Sigmoid colon (tissue), 6 donors: ENCODE measurements at regions not wholly inside any gene's neighbourhood (a gene's known extent, or its start where the extent isn't known, plus 50 kb on each side); places are given as distances from the start of the nearest gene placed in this dataset.

Experiments used
- DNase-seq: peaks from one replicate; pipeline ENCODE4 v3.0.0-alpha.2; 2019
- H3K27ac ChIP-seq, 4 donors: fragments of 200-600 bp; sonication (generic); one replicate each; pipeline ENCODE4 v1.5.1; 2016 to 2019; ENCODE audit warnings: mild to moderate bottlenecking in 1 of 4
- H3K27me3 ChIP-seq, 3 donors: fragments of 200-600 bp; sonication (generic); one replicate each; pipeline ENCODE4 v1.5.1; 2019; ENCODE audit warnings: mild to moderate bottlenecking in 1 of 3
- H3K36me3 ChIP-seq, 4 donors: fragments of 200-600 bp; sonication (generic); one replicate each; pipeline ENCODE4 v1.5.1; 2016 to 2019
- H3K4me1 ChIP-seq, 4 donors: fragments of 200-600 bp; sonication (generic); one replicate each; pipeline ENCODE4 v1.5.1; 2017 to 2019
- H3K4me3 ChIP-seq, 4 donors: fragments of 200-600 bp; sonication (generic); one replicate each; pipeline ENCODE4 v1.5.1; 2017 to 2019; ENCODE audit warnings: mild to moderate bottlenecking in 2 of 4, moderate library complexity in 1 of 4
- H3K9me3 ChIP-seq, 4 donors: fragments of 200-600 bp in 3 of 4; sonication (generic) in 3 of 4; one replicate each; pipeline versions ENCODE4 v1.5.1 to v1.6.1; 2013 to 2019
- CTCF ChIP-seq, 4 experiments: fragments of 450-650 bp in 3 of 4; fragments of 200-600 bp in 1 of 4; IDR thresholded peaks; one replicate each; pipeline ENCODE4 v1.5.1; 2016 to 2019; ENCODE audit warnings: antibody characterized with exemption in 4 of 4, mild to moderate bottlenecking in 3 of 4, moderate library complexity in 2 of 4
- EP300 ChIP-seq, 4 donors: sonication (generic); formaldehyde crosslinking; IDR thresholded peaks; one replicate each; pipeline ENCODE4 v1.6.1; 2017; ENCODE audit warnings: antibody characterized with exemption in 4 of 4
- POLR2A ChIP-seq, 2 donors: fragments of 450-650 bp; IDR thresholded peaks; one replicate each; pipeline ENCODE4 v1.6.1; 2016; ENCODE audit warnings: antibody characterized with exemption in 2 of 2, mild to moderate bottlenecking in 2 of 2, moderate library complexity in 2 of 2
- POLR2AphosphoS5 ChIP-seq, 4 donors: sonication (generic); formaldehyde crosslinking; IDR thresholded peaks; one replicate each; pipeline ENCODE4 v1.6.1; 2017; ENCODE audit warnings: antibody characterized with exemption in 4 of 4
- WGBS, 2 donors: extraction: QIAGEN DNeasy Blood & Tissue Kit; methylation state at CpG; one replicate each; pipeline ENCODE4 v1.1.7; 2013; 5-methylcytosine and 5-hydroxymethylcytosine counted together
- intact Hi-C: fragments of 100-400 bp; cut with DNase I; formaldehyde crosslinking; loops from one replicate; pipeline ENCODE4 v1.15.1; 2023
- donor health status: healthy with polysubstance abuse.
- donor health status: healthy.

GRCh38 chr2:238969857-238970256 is 122.0 kb downstream of the TWIST2 start:
- H3K9me3 ChIP-seq, result no peaks in the 10 kb centered on the region
- no peaks in the 10 kb centered on the region for H3K36me3 ChIP-seq
- H3K27me3 ChIP-seq, result no peaks in the 10 kb centered on the region
- no peak for DNase-seq
- intact Hi-C loops, result no loop called here
- TF ChIP-seq POLR2A (IDR thresholded peaks at IDR 0.05), result no peak
- TF ChIP-seq POLR2AphosphoS5 (IDR thresholded peaks at IDR 0.05), result no peak
- TF ChIP-seq CTCF (IDR thresholded peaks at IDR 0.05), result no peak
- no peak for TF ChIP-seq EP300 (IDR thresholded peaks at IDR 0.05)
- H3K4me3 ChIP-seq, result no peak overlapping the region
- WGBS, 2 donors, result 64 to 86% methylated on average over 4 of the region's 4 CpGs
- H3K27ac ChIP-seq, result no peak overlapping the region
- H3K4me1 ChIP-seq, result peaks cover 0 to 19% (median 18%) of the 10 kb centered on the region in 4 donors

- Histone ChIP-seq H3K9me3 (no peaks in the 10 kb centered on the region), H3K4me3 (no peak overlapping the region), H3K27ac (no peak overlapping the region), H3K4me1 (peaks cover 0 to 23% (median 22%) of the 10 kb centered on the region in 4 donors), H3K36me3 (no peaks in the 10 kb centered on the region), H3K27me3 (no peaks in the 10 kb centered on the region)
- intact Hi-C loops, result no loop called here
- 26 to 45% methylated on average over 9 of the region's 9 CpGs for WGBS, 2 donors
- DNase-seq, result peak; percentile 83
- peak; percentile 92 to 99 (median 96) for TF ChIP-seq CTCF (IDR thresholded peaks at IDR 0.05)
- no peak for TF ChIP-seq POLR2A (IDR thresholded peaks at IDR 0.05)
Observed at GRCh38 chr2:238970553-238971081, 122.7 kb downstream of the TWIST2 start.

GRCh38 chr2:238971318-238972145 is 123.6 kb downstream of the TWIST2 start:
- H3K27ac ChIP-seq, result no peak overlapping the region
- no peaks in the 10 kb centered on the region for H3K36me3 ChIP-seq
- WGBS, 2 donors, result 90 to 95% methylated on average over 9 of the region's 9 CpGs
- no peak for TF ChIP-seq EP300 (IDR thresholded peaks at IDR 0.05)
- H3K9me3 ChIP-seq, result no peaks in the 10 kb centered on the region
- intact Hi-C loops, result no loop called here
- no peak for DNase-seq
- H3K4me3 ChIP-seq, result no peak overlapping the region
- no peaks in the 10 kb centered on the region for H3K27me3 ChIP-seq
- peaks cover 0 to 23% (median 22%) of the 10 kb centered on the region in 4 donors for H3K4me1 ChIP-seq

GRCh38 chr2:238972146-238972445 is 124.2 kb downstream of the TWIST2 start:
- WGBS, 2 donors, result 68 to 79% methylated on average over 6 of the region's 6 CpGs
- TF ChIP-seq CTCF (IDR thresholded peaks at IDR 0.05) (no peak), EP300 (IDR thresholded peaks at IDR 0.05) (no peak), POLR2AphosphoS5 (IDR thresholded peaks at IDR 0.05) (no peak), POLR2A (IDR thresholded peaks at IDR 0.05) (no peak)
- Histone ChIP-seq H3K4me3 (no peak overlapping the region), H3K27ac (peak overlapping the region in 1 of 4 donors; percentile 74), H3K9me3 (no peaks in the 10 kb centered on the region), H3K4me1 (peaks cover 0 to 23% (median 22%) of the 10 kb centered on the region in 4 donors), H3K27me3 (no peaks in the 10 kb centered on the region), H3K36me3 (no peaks in the 10 kb centered on the region)
- no peak for DNase-seq
- intact Hi-C loops, result no loop called here

- no peak overlapping the region for H3K4me3 ChIP-seq
- intact Hi-C loops, result no loop called here
- 49 to 56% methylated on average over 6 of the region's 6 CpGs for WGBS, 2 donors
- no peaks in the 10 kb centered on the region for H3K36me3 ChIP-seq
- no peaks in the 10 kb centered on the region for H3K9me3 ChIP-seq
- no peaks in the 10 kb centered on the region for H3K27me3 ChIP-seq
- TF ChIP-seq EP300 (IDR thresholded peaks at IDR 0.05) (no peak), POLR2AphosphoS5 (IDR thresholded peaks at IDR 0.05) (peak in 1 of 4 donors; percentile 12)
- peak overlapping the region in 3 of 4 donors; percentile 50 to 74 (median 51) for H3K27ac ChIP-seq
- H3K4me1 ChIP-seq, result peaks cover 0 to 23% (median 22%) of the 10 kb centered on the region in 4 donors
- no peak for DNase-seq
Observed at GRCh38 chr2:238973038-238973739, 125.3 kb downstream of the TWIST2 start.
